Stimulated activated CD4-positive, alpha-beta T cell treated with anti-CD3 and anti-CD28 coated beads, Interleukin-12 subunit alpha, Interleukin-12 subunit beta, amount 100 ng/mL, for 24 hours (primary cell): ENCODE measurements at regions not wholly inside any gene's neighbourhood (a gene's known extent, or its start where the extent isn't known, plus 50 kb on each side); places are given as distances from the start of the nearest gene placed in this dataset.

ENCODE experiments used
- DNase-seq, 2 experiments: peaks; one replicate each; pipeline ENCODE4 v3.0.0-alpha.2; 2020; ENCODE audit warnings: low read depth in 2 of 2

DNA sequence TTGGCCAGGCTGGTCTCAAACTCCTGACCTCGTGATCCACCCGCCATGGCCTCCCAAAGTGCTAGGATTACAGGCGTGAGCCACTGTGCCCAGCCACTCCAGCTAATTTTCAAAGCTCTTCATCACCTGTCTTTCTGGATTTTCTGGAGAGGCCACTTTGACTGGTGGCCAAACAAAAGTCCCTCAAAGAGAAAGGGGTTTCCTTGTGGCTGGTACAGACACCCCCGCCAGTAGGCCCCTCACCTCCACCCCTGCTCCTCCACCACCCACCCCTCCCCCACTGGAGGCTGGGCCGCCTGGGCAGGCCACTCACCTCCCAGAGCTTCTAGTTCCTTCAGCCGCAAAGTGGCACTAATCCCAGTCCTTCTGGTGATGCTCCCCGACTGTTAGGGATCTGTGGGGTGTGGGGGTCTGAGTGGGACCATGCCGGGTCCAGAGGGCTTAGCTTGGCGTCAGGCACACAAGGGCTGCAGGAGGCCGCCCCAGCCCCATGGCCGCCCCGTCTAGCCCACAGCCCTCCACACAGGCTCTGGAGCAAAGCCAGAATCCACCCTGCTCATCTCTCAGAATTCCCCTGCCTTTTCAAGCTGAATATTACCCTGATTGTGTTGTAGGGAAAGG, 182.0 kb upstream of the IER5L start:
- no peak for DNase-seq

DNA sequence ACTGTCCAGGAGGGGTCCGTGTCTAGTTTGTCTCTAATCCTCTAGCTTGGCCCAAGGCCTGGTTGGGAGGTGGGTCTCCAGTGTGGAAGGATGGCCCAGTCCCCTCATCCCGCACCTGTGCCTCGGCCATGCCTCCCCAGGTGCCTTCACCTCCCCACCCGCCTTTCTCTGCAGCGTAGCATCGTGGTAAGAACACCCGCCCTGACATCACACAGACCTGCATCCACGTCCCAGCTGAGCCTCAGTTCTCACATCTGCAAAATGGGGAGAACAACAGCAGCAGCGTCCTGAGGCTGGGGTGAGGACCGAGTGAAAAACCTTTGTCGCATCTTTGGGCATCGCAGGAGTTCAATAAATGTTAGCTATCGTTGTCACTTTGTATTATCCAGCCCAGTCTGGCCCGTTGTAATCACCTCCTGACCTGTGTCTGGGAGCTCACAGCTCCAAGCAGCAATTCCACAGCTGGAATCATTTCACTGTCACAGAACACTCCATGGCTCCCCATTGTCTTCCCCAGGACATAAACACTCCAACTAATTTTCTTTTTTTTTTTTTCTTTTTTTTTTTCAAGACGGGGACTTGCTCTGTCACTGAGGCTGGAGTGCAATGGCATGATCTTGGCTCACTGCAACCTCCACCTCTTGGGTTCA, 181.2 kb upstream of the IER5L start:
- DNase-seq, result no peak

DNA sequence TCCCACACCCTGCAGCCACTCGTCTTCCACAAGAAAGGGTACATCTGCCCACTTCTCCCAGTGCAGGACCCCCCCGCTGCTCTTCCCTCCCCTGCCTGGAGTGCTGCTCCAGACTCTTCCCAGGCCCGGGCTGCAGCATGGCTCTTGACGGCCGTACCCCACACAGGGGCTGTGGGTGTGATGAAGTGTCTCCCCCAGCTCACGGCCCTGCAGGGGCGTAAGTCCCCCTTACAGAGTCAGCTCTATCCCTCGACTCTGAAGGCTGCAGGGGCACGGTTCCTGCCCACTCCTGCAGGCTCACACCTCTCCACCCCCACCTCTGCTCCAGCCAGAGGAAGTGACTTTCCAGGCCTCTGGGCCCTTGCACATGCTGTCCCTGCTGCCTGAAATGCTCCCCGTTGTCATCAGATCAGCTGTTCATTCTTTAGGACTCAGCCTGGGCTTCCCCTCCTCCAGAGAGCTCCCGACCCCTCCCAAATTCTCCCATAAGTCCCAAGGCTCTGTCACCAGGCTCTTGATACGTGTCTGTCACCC, 180.6 kb upstream of the IER5L start:
- no peak for DNase-seq

DNA sequence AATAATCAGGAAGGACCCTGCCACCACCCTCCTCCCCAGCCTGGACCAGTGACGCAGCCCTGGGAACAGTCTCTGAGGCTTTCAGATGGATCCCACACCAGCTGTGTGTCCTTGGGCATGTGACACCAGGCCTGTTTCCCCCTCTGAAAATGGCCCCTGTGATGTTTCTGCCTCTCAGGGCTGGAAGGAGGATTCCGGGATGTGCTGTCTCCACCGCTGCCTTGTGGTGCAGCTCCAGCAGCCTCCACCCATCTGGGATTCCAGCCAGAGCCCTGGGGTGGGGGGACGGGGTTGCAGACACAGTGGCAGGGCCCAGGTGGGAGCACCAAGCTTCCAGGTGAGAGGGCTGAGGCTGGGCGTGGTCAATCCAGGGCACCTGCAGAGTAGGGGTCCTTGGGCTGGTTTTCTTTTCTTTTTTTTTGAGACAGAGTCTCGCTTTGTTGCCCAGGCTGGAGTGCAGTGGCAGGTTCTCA, 179.7 kb upstream of the IER5L start:
- no peak for DNase-seq

DNA sequence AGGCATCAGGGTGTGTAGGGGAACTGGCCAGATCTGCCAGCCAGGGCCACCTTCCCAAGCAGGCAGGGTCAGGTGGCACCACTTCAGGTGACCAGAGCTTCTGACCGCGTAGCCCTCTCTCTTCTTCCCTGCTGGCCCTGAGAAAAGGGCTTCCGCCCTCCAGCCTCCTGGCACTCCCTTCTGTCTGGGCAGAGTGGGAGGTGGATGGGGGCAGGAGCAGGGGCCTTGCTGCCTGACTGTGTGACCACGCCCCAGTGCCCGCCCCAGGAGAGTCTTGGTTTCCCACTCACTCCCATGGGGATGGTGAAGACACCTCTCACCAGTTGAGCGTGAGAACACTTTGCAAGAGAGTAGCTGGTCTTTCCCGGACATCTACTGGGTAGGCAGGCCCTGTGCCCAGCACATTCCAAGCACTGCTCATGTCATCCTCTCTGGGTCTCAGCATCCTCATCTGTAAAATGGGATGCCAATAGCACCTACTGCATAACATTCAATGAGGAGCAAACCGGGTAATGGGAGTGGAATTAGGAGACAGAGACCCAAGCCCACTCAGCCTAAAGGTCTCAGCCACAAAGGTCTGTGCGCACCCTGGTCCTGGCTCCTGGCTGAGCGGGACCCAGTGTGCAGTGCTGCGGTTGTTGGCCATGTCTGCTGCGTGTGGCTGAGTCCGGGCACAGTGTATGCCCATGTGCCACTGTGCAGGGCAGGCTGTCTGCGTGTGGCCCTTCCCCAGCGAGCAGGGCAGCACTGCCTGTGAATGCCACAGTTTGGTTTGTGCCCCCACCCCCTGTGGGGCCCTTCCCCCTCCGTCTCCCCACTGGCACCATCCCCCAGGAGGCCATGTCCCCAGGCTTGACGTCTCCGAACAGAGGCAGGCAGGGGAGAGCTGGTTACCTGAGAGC, 179.1 kb upstream of the IER5L start:
- DNase-seq, result no peak

DNA sequence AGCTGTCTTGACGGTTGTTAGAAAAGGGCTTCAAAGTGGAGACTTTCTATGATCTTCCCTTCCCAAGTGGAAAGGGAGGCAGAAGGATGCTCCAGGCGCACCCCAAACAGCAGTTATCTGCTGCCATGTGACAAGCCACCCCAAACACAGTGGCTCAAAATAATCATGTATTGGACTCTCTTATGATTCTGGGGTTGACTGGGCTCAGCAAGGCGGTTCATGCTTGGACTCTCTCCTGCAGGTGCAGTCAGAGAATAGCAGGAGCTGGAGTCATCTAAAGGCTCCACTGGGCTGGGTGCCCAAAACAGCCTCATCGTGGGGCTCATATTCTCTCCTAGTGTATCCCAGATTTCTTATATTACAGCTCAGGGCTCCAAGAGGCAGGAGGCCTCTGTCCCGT, 177.6 kb upstream of the IER5L start:
- DNase-seq, result no peak

DNA sequence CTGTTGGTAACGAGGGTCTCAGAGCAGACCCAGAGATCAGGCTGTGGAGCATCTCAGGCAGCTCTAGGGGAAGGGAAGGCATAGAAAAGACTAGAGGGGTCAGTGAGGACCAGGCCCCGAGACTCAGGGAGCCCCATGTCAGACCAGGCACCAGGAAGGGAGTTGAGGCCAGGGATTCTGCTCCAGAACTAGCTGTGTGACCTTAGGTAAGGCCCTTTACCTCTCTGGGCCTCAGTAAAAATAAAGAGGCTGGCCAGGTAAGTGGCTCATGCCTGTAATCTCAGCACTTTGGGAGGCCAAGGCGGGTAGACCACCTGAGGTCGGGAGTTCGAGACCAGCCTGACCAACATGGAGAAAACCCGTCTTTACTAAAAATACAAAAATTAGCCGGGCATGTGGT, 176.4 kb upstream of the IER5L start:
- DNase-seq, result no peak

DNA sequence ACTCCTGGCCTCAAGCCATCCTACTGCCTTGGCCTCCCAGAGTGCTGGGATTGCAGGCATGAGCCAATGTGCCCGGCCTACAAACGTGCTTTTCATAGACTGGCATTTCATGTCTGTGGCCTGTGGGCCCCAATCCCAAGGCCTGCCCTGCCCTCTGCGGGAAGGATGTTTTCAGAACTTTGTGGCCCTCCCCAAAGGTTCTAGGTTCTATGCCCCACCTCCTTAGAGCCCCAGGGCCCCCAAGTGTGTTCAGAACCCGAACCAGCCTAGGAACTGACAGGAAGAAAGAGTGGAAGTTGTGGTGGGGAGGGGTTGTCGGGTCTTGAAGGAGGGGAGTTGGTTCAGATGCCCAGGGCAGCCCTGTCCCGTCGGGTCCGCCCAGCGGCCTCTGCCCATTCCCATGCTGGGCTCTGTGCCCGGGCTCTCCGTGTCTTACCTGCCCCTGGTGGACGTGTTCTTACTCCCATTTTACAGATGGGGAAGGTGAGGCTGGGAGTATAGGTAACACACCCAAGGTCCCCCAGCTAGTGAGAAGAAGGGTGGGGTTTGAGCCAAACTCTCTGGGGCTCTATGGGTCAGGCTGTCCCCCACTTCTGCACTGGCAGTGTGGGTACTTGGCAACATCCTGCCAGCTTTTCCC, 175.8 kb upstream of the IER5L start:
- no peak for DNase-seq

DNA sequence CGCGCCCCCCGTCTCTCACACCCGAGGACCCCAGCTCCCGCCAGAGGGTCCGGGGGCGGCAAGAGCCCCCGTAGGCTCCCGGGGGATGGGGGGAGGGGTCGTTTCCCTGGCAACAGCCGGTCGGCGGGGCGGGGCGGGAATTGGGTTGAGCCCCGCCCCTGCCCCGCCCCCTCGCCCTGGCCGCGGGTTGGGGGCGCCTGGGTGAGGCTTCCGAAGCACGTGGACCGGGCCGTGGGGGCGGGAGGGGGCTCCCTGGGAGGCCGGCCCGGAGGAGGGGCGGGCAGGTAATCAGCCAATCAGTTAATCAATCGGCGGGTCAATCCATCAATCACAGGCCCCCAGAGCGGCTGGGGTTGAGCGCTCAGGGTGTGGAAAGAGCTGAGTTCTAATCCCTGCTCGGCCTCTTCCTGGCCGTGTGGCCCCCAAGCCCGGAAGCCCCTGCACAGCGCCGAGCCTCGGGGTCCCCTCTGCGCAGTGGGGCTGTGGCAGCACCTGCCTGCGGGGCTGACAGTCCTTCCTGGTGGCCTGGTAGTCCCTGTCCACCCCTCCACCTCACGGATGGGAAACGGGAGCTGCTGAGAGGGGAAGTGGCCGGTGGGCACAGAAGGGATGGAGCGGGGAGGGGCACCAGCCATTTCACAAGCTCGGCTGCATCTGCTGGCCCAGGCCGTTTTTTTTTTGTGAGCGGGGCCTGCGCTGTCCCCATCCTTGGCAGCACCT, 174.2 kb upstream of the IER5L start:
- DNase-seq, result no peak

DNA sequence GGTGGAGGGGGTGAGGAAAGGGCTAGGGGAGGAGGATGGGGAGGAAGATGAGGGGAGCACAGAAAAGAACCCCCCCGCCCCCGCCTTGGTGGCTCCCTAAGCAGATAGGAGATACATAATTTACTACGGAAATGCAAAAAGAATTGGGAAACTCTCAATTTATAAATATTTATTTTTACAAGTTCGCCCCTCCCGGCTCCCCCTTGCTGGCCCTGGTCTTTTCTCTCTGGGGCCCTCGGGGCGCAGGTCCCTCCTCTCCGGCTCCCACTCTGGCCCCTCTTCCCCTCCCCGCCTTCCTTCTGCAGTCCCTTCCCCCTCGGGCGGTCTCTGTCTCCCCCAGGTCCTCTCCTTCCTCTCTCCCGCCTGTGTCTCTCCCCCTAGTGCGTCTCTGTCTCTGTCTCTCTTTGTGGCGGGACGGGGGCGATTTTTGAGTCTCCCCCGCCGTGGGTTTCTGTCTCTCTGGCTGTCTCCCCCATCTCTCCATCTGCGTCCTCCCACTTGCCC, 173.6 kb upstream of the IER5L start:
- no peak for DNase-seq

DNA sequence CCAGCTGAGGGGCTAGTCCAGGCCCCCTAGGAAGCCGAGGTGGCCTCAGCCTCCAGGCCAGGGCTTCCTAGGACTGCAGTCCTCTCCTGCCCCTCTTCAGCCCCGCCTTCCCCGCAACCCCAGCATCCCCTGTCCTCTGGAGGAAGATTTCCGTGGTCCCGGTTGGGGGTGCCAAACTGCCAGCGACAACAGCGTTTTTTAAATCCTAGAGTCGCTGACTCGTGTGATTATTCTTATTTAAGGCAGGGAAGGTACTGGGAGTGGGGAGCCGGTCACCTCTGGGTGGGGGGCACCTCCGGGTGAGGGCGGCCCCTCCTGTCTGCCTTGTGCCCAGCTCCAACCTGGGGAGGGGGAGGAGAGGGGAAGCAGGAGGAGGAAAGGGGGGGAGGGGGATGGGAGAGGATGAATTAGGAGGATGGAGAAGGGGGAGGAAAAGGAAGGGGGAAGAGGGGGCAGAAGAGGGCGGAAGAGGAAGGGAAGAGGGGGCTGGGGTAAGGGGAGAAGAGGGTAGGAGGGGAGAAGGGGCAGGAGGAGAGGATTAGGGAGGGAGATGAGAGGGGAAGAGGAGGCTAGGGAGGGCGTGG, 173.1 kb upstream of the IER5L start:
- no peak for DNase-seq

DNA sequence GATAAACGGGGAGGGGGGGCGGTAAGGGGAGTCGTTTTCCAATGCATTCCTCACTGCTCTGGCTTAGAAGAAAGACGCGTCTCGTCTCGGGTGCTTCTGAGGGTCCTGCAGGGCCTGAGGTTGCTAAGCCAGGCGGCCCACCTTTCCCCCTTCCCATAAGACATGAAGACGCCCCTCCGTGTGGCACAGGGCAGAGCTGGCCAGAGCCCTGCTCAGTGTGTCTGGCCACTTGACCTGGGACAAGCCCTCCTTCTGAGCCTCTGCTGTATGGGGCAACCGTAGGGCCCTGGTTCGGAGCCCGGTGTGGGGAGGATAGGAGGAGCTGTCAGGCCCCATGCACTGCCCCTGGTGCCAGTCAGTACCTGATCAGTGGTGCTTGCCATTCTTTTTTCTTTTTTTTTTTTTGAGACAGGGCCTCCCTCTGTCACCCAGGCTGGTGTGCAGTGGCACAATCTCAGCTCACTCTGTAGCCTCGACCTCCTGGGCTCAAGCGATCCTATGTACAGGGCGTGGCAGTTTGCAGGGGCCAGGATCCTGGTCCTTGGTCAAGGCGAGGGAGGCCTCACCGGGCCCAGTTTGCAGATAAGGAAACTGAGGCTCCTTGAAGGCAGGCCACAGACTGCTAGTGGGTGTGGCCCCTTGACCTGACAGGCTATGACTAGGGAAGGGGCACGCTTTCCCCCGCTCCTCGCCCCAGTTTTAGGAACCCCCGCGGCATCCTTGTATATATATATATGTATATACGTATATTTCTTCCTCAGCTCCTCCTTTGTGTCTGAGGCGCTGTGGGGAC, 172.3 kb upstream of the IER5L start:
- DNase-seq, result no peak

DNA sequence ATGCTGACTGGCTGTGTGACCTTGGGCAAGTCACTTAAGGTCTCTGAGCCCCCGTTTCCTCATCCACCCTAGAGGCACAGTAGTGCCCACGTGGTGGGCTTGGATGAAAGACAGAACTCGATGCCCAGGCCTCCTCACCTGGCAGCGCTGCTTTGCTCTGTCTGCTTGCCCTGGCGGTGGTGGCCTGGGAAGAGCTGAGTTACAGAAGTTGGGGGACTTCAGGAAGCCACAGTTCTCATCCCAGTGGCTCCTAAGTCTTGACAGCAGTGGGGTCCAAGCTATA, 171.5 kb upstream of the IER5L start:
- DNase-seq, result no peak

DNA sequence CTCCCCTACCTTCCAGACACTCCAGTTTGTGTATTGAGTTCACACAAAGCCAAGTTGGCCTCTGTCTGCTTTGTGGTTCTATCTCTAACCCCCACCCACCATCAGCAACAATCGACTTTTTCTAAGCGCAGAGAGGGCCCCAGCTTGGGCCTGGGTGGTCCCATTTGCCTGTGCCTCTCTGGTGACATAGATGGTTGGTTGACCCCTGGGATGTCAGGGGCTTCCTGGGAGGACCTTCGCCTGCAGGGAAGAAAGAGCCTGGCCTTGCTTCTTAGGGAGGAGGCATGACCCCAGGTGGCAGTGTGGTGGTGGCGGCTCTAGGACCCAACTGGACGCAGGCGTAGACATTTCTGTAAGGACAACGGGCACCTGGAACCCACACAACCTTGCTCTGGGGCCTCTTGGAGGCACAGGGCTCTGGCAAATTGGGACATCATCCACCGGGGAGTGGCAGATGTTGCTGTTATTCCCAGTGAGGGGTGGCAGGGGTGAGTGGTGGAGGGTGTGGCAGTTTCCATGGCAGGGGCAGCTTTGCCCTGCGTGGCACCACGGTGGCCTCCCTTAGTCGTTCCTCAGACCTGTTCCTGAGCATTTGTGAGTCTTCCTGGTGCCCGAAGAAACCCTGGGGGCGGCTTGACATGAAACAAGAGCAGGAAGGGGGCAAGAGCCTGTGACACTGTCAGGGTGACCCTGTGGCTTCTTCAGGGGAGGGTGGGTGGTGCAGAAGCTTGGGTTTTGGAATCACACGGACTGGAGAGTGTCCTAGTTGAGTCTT, 171.0 kb upstream of the IER5L start:
- no peak for DNase-seq

DNA sequence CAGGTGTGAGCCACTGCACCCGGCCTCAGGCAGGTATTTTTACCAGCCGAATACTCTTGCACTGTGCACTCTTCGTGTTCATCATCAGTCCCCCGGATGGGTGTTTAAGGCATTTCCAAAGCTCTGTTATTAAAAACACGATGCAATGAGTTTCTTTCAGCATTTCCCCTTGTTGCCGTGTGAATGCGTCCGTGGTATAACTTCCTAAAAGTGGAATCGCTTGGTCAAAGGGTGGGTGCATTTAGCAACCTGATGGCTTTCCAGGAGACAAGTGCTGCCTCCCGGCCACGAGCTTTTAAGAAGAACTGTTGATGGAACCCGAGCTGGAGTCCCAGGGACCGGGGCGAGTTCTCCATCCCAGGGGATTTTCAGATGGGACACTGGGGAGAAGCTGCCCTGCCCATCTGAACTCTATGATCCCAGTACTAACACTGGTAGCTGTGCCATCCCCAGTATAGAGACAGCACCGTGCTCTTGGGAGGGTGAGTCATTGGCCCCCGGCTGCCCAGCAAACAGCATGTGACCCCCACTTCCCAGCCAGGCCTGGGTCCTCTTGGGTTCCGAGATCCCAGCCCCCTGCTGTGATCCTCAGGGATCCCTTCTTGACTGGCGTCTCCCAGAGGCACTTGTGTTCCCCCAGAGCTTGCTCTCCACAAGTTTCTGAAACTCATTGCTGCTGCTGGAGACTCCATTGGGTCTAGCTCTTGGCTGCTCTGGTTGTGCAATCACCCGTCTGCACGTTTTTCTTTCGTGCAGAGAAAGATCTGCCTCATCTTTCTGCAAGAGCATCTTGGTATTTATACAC, 169.5 kb upstream of the IER5L start:
- DNase-seq, result no peak

DNA sequence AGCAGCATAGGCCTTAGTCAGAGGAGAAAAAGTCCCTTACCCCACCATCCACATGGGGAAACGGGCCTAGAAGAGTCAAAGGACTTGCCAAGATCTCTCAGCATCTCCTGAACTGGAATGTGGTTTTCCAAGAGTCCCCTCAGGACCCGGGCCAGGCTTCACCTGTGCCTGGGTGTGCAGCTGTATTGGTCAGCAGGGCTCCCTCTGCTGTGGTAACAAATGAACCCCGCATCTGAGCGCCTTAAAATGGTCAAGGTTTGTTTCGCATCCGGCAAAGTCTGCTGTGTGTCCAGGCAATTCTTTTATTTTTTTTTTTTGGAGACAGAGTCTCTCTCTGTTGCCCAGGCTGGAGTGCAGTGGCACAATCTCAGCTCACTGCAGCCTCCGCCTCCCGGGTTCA, 168.0 kb upstream of the IER5L start:
- DNase-seq, result no peak

DNA sequence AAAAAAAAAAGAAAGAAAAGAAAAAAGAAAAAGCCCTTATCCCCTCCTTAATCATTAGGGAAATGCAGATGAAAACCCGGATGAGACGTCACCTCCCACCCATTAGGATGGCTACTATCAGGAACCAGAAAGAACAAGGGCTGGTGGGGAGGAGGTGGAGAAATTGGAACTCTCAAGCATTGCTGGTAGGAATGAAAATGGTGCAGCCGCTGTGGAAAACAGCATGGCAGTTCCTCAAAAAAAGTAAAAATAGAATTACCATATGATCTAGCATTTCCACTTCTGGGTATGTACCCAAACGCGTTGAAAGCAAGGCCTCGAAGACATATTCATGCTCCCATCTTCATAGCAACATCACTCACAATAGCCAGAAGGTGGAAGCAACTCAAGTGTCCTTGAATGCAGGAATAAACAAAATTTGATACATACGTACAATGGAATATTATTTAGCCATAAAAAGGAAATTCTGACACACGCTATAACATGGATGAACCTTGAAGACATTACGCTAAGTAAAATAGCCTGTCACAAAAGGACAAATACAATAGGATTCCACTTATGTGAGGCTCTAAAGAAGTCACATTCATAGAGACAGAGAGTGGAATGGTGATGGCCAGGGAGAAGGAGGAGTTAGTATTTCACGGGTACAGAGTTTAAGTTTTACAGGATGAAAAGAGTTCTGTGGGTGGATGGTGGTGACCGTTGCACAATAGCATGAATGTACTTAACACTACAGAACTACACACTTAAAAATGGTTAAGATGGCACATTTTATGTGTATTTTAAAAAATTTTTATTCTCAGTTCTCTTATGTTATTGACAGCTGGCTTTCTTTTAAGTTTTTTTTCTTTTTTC, 166.8 kb upstream of the IER5L start:
- DNase-seq, result no peak
